HUES64 (cell line): ENCODE measurements at regions not wholly inside any gene's neighbourhood (a gene's known extent, or its start where the extent isn't known, plus 50 kb on each side); places are given as distances from the start of the nearest gene placed in this dataset.
"Not testable (repeated sequence)": the region's sequence is repeated elsewhere in the genome, so short reads cannot be mapped to it uniquely, and the experiment has no call there.

Experiments
- H3K27ac ChIP-seq: 2 replicates; pipeline ENCODE4 v1.7.0; 2013; ENCODE audit warnings: low read depth, low read length, inconsistent platforms
- H3K27me3 ChIP-seq: 2 replicates; pipeline ENCODE4 v1.6.1; 2013; ENCODE audit warnings: mild to moderate bottlenecking, low read length; ENCODE audit not compliant: insufficient read depth
- H3K36me3 ChIP-seq: 2 replicates; pipeline ENCODE4 v1.6.1; 2013; ENCODE audit warnings: mild to moderate bottlenecking, low read length; ENCODE audit not compliant: insufficient read depth
- H3K4me1 ChIP-seq: 2 replicates; pipeline ENCODE4 v1.6.1; 2013; ENCODE audit warnings: mild to moderate bottlenecking, low read length, moderate library complexity; ENCODE audit not compliant: insufficient read depth
- H3K4me3 ChIP-seq: 2 replicates; pipeline ENCODE4 v1.5.1; 2013; ENCODE audit warnings: mild to moderate bottlenecking, low read length, moderate library complexity
- H3K9ac ChIP-seq: 2 replicates; pipeline ENCODE4 v1.6.1; 2013; ENCODE audit warnings: mild to moderate bottlenecking, low read depth, low read length
- H3K9me3 ChIP-seq: 2 replicates; pipeline ENCODE4 v1.6.1; 2013; ENCODE audit warnings: low read depth, low read length; ENCODE audit not compliant: insufficient read depth
- WGBS: fragments of 150-250, 120-280 bp; methylation state at CpG from one replicate; pipeline ENCODE4 v1.1.7; 2013; ENCODE audit warnings: missing lambda C conversion rate; 5-methylcytosine and 5-hydroxymethylcytosine counted together

DNA sequence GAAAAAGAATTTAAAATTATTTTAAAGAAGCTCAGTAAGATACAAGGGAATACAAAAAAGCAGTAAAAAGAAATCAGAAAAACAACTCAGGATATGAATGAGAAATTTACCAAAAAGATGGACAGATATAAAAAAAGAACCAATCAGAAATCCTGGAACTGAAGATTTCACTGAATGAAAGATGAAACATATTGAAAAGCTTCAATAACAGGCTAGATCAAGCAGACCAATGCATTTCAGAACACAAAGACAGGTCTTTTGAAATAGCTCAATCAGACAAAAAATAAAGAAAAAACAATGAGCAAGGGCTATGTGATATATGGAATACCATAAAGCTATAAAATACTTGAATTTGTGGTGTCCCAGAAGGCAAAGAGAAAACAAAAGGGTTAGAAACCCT is 322.6 kb upstream of the POU5F2 start:
- no peaks in the 10 kb centered on the region for H3K4me1 ChIP-seq
- H3K27me3 ChIP-seq: no peaks in the 10 kb centered on the region
- no peak overlapping the region for H3K9ac ChIP-seq
- peaks cover 19% of the 10 kb centered on the region; the same call in 1 of the 2 replicates for H3K9me3 ChIP-seq
- H3K27ac ChIP-seq: no peak overlapping the region
- no peaks in the 10 kb centered on the region for H3K36me3 ChIP-seq
- no peak overlapping the region for H3K4me3 ChIP-seq

DNA sequence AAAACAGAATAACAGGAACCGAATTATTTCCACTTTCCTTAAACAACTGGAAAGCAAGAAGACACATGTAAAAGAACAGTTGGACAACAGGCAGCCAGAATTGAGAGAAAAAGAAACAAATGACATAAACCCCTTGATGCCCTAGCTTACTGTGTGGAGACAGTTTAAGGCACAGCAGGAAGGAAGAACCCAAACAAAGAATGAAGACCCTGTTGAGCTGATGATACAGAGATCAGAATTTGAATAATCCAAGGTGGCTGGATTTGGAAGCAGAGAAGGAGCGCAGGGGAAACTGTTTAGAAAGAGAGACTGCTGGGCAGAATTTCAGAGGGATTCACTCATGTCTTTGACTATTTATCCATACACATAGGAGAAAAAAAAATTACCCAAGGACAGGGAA is 316.3 kb upstream of the POU5F2 start:
- no peak overlapping the region for H3K27ac ChIP-seq
- no peaks in the 10 kb centered on the region for H3K36me3 ChIP-seq
- H3K9ac ChIP-seq: no peak overlapping the region
- H3K9me3 ChIP-seq: no peaks in the 10 kb centered on the region
- 42% methylated on average over 2 of the region's 2 CpGs for WGBS
- H3K4me3 ChIP-seq: no peak overlapping the region
- no peaks in the 10 kb centered on the region for H3K27me3 ChIP-seq
- peaks cover 19% of the 10 kb centered on the region for H3K4me1 ChIP-seq

DNA sequence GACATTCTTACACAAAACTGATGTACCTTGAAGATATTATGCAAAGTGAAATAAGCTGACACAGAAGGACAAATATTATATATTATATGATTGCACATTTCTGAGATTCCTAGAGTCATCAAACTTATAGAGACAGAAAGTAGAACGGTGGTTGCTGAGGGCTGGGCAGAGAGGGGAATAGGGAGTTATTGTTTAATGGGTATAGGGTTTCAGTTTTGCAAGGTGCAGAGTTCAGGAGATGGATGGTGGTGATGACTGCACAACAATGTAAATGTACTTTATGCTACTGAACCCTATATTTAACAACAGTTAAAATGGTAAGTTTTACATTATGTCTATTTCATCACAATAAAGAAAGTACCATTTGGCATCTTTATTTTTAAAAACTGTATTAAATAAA is 315.8 kb upstream of the POU5F2 start:
- H3K4me1 ChIP-seq: peaks cover 19% of the 10 kb centered on the region
- no peaks in the 10 kb centered on the region for H3K9me3 ChIP-seq
- H3K36me3 ChIP-seq: no peaks in the 10 kb centered on the region
- H3K9ac ChIP-seq: no peak overlapping the region
- no peak overlapping the region for H3K4me3 ChIP-seq
- no peaks in the 10 kb centered on the region for H3K27me3 ChIP-seq
- WGBS: 83% methylated on average over 1 of the region's 1 CpG
- H3K27ac ChIP-seq: no peak overlapping the region

DNA sequence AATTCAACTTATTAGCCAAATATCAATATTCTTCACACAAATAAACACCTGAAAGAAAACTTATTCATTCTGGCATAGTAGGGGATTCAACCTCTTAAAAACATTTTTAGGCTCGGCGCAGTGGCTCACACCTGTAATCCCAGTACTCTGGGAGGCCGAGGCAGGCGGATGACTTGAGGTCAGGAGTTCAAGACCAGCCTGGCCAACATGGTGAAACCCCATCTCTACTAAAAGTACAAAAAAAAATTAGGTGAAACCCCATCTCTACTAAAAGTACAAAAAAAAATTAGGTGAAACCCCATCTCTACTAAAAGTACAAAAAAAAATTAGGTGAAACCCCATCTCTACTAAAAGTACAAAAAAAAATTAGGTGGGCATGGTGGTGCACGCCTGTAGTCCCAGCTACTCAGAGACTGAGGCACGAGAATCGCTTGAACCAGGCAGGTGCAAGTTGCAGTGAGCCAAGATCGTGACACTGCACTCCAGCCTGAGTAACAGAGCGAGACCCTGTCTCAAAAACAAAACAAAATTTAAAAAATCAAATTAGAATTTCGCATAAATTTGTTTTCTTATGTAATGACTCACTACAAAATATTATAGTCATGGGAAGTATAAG is 308.0 kb upstream of the POU5F2 start:
- not testable (repeated sequence) for H3K4me3 ChIP-seq, H3K36me3 ChIP-seq, H3K27me3 ChIP-seq, H3K9ac ChIP-seq, H3K9me3 ChIP-seq, H3K27ac ChIP-seq
- 96% methylated on average over 9 of the region's 10 CpGs for WGBS
- peaks cover 16% of the 10 kb centered on the region for H3K4me1 ChIP-seq

DNA sequence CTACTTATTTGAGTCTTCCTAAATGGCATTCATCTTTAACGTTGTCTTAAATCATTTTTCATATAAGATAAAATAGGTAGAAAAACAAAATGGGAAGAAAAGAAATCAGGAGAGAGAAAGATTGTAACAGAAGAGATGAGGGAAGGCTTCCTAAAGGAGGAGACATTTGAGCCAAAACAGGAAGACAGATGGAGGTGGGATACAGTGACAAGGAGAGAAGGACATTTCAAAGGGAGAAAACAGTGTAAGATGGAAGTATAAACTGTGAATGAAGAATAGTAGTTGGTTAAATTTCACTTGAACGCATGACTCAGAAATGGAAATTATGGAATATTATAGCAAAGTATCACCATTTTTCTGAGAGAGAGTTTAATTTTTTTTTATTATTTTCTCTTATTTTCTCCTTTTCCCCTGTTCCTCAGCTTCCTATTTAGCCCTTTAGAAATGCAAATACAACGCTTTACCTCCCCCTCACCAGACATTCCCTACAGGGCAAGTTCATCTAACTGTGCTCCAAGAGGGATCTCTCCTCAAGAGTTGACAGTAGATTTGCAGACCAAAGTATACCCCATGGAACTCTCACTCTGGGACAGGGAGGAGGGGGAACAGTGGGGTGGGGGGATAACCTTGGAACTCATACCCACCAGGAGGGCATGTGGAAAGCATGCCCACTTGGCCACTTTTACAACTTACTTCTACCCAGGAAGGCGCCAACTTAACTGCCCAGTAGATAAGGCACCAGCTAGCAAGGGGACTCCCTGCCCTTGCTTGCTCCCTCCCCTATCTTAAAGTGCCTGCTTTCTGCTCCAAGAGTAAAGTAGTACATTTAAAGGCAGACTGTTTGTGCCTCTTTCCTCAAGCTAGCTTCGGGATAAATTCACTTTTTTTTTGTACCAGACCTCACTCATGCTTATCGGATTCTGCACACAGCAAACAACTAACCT is 304.7 kb upstream of the POU5F2 start:
- Histone ChIP-seq H3K4me1 (peaks cover 16% of the 10 kb centered on the region), H3K4me3 (peak overlapping the region; percentile 25; the same call in 1 of the 2 replicates), H3K9ac (no peak overlapping the region), H3K27ac (peak overlapping the region; percentile 65; the same call in 1 of the 2 replicates), H3K9me3 (peaks cover 13% of the 10 kb centered on the region), H3K36me3 (peaks cover 15% of the 10 kb centered on the region), H3K27me3 (no peaks in the 10 kb centered on the region)
- 50% methylated on average over 5 of the region's 6 CpGs for WGBS

DNA sequence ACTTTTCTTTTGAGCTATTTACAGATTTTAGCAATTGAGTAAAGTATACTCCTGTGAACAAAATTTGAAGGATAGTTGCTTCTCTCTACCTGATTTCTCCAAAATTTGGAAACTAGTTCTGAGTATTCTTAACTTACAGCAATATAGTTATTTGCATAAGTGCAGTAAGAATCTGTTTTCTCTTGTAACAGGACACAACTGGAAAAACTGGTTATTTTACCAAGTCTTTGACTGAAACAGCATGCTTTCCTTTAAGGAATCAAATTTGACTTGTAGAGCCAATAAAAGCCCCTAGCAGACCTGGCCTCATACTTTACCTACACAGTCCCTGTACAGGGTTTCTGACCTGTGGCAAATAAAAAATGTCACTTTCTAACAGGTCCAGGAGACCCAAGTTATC is 301.9 kb upstream of the POU5F2 start:
- Histone ChIP-seq H3K9ac (no peak overlapping the region), H3K9me3 (peaks cover 13% of the 10 kb centered on the region), H3K4me3 (no peak overlapping the region), H3K4me1 (peaks cover 17% of the 10 kb centered on the region), H3K27ac (no peak overlapping the region), H3K36me3 (peaks cover 15% of the 10 kb centered on the region), H3K27me3 (no peaks in the 10 kb centered on the region)

DNA sequence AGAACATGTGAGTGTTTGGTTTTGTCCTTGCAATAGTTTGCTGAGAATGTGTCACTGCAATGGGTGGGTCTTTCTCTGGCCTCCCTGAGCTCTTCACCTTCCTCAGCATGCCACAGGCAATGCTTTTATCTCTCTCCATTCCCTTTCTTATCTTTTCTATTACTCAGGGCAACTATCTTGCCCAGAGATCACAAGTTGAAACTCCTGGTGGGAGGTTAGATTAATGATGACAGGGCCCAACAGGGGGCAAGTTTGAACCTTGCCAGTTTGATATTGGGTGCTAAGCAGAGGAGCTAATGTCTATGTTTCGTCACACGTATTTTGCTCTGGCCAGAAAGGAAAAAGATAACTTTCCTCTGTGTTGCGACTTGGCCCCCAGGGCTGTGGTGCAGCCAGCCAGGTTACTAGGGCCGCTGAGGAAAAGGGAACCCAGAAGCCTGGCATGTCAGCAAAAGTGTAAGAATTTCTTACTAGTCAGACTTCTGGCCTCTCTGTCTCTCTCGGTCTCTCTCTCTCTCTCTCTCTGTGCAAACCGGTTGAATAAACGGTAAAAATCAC is 299.3 kb upstream of the POU5F2 start:
- Histone ChIP-seq H3K27ac (no peak overlapping the region), H3K36me3 (peaks cover 15% of the 10 kb centered on the region), H3K4me1 (peaks cover 20% of the 10 kb centered on the region), H3K9ac (no peak overlapping the region), H3K4me3 (no peak overlapping the region), H3K9me3 (peaks cover 13% of the 10 kb centered on the region), H3K27me3 (no peaks in the 10 kb centered on the region)
- WGBS: 85% methylated on average over 7 of the region's 7 CpGs

DNA sequence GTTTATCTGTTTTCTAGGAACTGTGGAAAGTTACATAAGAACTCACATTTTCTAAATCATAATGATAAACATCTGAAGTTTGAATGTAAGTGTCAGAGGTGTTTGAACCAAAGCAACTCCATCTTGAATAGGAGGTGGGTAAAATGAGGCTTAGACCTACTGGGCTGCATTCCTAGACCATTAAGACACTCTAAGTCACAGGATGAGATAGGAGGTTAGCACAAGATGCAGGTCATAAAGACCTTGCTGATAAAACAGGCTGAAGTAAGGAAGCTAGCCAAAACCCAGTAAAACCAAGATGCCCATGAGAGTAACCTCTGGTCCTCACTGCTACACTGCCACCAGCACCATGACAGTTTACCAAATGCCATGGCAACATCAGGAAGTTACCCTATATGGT is 297.7 kb upstream of the POU5F2 start:
- H3K27me3 ChIP-seq: no peaks in the 10 kb centered on the region
- no peak overlapping the region for H3K9ac ChIP-seq
- H3K4me1 ChIP-seq: peaks cover 15% of the 10 kb centered on the region
- H3K36me3 ChIP-seq: peaks cover 6% of the 10 kb centered on the region
- H3K9me3 ChIP-seq: peaks cover 11% of the 10 kb centered on the region
- no peak overlapping the region for H3K4me3 ChIP-seq
- no peak overlapping the region for H3K27ac ChIP-seq

DNA sequence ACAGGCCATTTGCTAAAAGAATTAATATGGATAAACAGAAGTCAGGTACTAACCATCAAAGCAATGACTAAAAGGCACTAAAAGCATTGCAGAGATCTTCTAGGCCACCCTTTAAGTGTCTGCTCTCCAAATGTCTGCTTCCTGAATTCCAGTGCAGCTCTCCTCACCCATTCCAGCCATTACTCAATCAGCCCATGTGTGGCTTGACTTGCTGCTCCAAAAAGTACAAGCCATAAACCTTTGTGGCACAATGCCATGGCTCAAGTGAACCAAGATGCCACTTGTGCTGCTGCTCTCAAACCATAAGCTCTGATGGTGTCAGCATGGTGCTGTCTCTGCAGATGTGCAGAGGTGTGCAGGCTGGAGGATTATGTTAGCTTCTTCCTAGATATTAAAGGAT is 290.2 kb upstream of the POU5F2 start:
- Histone ChIP-seq H3K4me1 (peaks cover 23% of the 10 kb centered on the region), H3K27me3 (no peaks in the 10 kb centered on the region), H3K27ac (no peak overlapping the region)

DNA sequence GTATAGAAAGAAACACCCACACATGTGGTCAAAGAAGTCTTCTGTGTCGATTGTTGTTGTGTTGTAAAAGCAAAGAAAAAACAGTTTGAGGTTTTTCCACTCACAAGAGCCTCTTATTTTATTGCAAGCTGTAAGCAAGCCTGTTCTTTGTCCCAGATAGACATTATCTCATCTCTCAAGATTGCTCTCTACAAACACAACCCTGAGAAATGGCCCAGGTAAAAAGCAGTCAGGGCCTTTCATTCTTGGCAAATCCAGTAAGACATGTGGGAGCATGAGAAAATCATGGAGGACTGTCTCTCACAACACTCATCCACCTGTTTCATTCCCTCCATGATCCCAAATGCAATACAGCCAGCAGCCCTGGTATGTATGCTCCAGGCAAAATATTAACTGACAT is 286.6 kb upstream of the POU5F2 start:
- Histone ChIP-seq H3K27ac (no peak overlapping the region), H3K9me3 (no peaks in the 10 kb centered on the region), H3K9ac (no peak overlapping the region), H3K4me3 (no peak overlapping the region), H3K36me3 (no peaks in the 10 kb centered on the region), H3K4me1 (peaks cover 15% of the 10 kb centered on the region), H3K27me3 (no peaks in the 10 kb centered on the region)
- no CpG with 5 or more reads among the region's 1 CpG for WGBS

More for the DNA sequence above, 290.2 kb upstream of the POU5F2 start:
- Histone ChIP-seq H3K36me3 (no peaks in the 10 kb centered on the region), H3K4me3 (no peak overlapping the region), H3K9me3 (no peaks in the 10 kb centered on the region), H3K9ac (no peak overlapping the region)

DNA sequence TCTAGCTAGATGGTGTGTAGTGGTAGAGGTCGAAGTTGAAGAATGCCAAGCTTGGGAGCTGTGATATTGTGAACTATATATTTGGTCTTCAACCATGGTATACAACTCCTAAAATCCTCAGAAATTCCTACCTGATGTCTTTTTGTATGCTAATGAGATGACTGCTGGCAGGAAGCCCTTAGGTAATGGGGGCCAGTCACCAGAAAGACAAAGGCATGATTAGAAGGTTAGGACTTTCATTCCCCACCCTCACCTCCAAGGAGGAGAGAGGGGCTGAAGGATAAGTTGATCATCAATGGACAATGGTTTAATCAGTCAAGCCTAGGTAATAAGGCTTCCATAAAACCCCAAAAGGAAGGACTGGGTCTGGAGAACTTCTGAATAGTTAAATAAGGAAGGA is 285.7 kb upstream of the POU5F2 start:
- Histone ChIP-seq H3K9me3 (no peaks in the 10 kb centered on the region), H3K27me3 (no peaks in the 10 kb centered on the region), H3K27ac (peak overlapping the region; percentile 57), H3K36me3 (no peaks in the 10 kb centered on the region), H3K9ac (no peak overlapping the region), H3K4me1 (peaks cover 15% of the 10 kb centered on the region), H3K4me3 (no peak overlapping the region)
- WGBS: 92% methylated on average over 1 of the region's 1 CpG
